Left renal pelvis (tissue), 4 donors: ENCODE measurements at regions not wholly inside any gene's neighbourhood (a gene's known extent, or its start where the extent isn't known, plus 50 kb on each side); places are given as distances from the start of the nearest gene placed in this dataset.

Source experiments
- DNase-seq, 4 donors: peaks; one replicate each; pipeline ENCODE4 v3.0.0-alpha.2; 2013; ENCODE audit warnings: low read depth in 4 of 4, low spot score in 3 of 4

DNA sequence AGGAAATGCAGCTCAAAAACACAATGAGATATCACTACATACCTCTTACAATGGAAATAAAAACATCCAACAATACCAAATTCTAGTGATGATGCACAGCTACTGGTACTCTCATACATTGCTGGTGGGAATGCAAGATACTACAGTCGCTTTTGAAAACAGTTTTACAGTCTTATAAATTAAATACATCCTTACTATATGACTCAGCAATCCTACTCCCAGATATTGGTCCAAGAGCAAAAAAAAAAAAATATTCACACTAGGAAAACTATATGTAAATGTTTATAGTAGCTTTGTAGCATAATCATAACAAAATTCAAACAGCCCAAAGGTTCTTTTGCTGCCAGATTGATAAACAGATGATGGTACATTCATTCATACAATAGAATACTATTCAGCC is 217.4 kb upstream of the FAM83B start:
- no peak for DNase-seq

DNA sequence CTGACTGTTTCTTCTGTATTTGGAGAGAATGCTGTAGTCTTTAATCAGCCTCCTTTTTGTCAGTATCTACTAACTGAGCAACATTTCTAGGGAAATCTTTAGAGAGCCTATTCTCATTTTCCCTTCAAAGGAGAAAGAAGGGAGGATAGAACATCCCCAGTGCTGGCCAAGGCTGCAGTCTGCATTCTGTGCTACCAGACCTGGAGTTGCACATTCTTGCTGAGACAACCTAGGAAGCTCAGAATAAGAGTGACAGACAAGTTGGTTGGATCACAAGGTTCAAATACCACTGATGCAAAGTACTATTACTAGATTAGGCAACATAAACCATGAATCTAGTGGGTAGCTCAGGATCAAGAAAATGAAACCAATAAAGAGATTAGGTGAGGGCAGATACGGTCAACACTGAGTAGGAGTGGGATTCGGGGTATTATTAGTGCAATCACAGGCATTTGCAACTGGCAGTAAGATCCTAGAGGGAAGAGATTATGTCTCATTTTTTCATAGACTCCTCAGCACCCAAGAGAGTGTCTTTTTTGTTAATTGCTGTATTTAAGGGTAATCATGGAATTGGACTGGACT is 213.5 kb upstream of the FAM83B start:
- no peak for DNase-seq

DNA sequence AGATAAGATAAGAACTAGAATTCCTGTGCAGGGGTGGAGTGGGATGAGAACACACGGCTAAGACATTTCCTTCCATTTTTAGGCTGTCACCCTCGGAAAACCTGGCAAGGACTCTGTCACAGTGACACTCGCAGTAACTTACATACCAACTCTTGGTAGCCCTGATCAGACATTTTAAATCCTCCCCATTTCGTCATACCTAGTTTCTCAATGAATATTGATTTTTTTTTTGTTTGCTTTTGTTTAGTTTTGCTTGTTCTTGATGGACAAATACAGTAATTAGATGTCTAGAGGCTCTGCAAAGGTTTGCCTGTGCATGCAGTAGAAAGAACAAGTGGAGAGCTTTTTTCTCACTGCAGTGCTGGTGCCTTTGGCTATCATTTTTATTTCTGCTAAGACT is 213.0 kb upstream of the FAM83B start:
- DNase-seq, result no peak

DNA sequence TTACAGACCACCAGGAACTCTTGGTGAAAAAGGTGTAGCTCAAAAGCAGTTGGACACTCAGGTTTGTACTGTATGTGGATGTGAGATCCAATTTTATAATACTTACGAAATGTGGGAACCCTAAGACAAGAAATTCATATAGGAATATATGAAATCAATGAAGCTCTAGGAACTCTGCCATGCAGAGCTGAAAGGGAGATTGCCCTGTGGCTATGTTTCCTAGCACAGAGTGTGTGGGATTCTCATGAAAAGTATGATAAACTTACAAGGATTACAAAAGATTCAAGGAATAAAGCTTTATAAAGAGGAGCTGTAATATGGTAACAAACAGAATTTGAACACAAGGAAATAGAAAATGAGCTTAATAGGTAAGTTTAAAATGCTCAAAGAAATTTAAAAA is 205.7 kb upstream of the FAM83B start:
- no peak for DNase-seq

DNA sequence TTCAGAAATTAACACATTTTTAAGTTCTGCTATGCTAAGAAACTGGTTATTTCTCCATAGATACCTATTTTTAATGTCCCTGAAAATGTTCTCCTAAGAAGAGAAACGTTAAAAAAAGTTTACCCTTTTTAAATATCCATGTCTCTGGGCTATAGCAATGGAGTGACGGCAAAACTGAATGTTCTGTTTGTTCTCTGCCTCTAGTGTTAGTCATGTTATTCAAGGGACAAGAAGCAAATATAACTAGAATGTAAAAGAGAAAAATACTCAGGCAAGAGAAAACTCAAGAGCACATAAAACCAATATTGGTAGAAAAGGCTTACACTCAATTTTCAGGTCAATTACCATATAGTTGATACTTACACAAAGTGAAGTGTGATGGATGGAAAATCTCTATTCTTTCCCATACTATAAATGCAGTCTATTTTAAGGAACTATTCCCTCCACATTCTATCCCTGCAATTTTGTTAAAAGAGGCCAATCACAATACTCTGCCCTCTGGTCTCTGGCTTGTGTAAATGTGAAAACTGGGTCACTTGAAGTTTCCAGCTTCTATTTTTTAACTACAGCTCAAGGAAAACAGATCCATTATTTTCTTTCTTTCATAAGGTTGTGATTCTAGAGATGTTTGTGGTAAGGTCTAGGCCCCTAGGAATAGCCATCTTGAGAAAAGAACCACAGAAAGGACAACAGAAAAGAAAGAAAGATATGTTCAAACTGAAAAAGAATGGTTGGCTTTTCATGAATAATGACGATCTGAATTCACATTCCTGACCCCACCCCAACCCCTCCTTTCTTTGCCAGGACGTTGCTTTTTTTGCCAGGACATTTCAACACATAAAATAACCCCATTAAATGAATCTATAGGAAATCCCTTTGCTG is 200.3 kb upstream of the FAM83B start:
- no peak for DNase-seq

DNA sequence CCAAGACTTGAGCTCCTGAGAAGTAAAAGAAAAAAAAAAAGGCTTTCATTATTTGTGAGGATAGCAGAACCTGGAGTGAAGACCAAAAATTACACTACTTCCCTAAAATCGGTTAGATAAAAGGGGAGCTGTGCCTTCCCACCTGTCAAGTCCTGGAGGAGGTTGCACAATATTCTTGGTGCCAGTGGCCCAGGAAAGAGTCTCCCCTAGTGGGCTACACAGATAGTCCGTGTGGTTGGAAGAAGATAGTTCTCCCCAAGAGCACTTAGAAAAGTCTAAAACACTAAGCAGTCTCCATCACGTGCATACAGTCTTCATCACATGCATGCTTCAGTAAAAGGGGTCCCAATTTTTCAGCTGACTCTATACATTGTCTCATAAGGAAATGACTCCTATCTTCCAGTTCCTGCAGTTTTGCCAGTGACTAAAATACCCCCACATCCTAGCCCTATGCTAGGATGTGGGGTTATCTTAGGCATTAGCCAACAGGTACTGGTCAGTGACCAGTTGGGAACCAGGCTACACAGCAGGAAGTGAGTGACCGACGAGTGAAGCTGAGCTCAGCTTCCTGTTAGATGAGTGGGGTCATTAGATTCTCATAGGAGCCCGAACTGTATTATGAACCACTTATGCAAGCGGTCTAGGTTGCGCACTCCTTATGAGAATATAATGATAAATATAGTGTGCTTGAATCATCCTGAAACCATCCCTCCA is 199.5 kb upstream of the FAM83B start:
- DNase-seq, result no peak

DNA sequence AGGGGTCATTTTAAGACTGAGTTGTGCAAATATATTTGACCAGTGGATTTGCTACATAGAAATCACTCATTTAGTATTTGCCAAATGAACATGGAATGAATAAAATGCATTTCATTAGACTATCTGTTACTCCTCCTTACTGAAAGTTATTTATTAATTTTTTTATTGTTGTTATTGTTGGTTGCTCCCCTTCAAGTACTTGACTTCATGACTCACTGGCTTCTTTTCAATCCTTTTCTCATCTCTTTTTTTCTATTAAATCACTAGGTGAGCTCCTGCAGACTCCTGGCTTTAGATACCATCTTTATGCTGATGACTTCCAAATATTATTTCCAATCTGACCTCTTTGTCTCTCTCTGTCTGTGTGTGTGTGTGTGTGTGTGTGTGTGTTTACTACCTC is 192.2 kb upstream of the FAM83B start:
- DNase-seq, result no peak

DNA sequence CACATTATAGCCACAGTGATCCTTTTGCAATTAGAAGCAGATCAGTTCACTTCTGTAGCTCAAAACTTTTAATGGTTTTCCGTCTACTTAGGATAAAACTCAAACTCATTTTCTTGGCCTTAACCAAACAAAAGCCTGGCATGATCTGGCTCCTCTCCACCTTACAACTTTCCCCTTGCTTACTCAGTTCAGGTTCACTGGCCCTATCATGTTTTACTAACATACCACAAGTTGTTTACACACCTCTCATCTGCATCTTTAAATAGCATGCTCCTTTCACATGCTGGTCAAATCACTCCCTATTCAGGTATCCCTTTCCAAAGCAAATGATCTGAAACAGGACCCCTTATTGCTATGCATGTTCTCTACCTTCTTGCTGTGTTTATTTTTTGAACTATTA is 191.4 kb upstream of the FAM83B start:
- peak in 2 of 4 donors; percentile 8 to 12 for DNase-seq

DNA sequence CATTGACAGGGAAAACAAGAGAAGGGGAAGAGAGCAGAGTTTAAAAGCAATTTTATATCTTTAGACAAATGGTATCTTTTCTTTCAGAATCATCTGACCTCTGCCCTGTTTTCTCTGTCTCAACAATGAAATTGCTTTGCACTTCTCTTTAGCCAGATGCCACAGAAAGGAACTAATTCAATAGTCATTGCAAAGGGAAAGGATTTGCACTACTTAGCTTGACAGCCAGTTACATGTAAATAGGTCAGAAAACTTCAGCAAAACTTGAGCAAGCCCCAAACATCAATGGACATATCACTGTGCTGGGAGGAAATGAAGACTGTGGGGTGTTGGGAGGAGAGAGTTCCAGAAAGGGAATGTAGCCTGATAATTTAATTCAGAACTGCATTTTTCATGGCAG is 181.3 kb upstream of the FAM83B start:
- DNase-seq, result no peak

DNA sequence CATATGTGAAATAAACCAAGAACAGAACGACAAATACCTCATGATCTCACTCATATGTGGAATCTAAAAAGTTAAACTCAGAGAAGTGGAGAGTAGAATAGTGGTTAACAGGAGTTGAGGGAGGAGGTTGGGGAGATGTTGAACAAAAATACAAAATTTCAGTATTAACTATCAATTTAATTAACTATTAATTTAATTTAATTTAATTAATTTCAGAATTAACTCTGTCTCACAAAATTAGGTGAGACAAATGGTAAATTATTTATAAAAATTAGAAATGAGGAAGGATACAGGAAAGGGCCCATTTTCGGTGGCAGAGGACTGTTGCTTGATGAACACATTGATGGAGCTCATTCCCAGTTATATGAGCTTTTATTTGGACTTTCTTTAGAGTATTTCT is 166.0 kb upstream of the FAM83B start:
- DNase-seq, result no peak

DNA sequence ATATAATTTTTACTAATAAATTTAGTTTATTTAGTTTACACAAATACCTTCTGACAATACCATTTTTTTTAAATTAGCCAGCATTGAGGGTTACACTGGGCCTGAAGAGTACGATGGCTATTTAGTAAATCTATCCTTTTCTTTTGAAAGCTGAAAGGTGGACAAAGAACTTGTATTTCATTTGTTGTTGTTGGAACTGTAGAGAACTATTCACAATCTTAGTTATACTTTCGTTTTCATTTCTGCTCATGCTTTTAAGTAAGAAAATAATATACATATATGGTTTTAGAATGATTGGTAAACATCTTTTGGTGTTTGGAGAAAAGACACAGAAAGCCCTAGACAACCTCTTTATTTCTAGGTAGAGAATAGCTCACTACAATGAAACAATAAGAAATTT is 165.3 kb upstream of the FAM83B start:
- DNase-seq, result no peak

DNA sequence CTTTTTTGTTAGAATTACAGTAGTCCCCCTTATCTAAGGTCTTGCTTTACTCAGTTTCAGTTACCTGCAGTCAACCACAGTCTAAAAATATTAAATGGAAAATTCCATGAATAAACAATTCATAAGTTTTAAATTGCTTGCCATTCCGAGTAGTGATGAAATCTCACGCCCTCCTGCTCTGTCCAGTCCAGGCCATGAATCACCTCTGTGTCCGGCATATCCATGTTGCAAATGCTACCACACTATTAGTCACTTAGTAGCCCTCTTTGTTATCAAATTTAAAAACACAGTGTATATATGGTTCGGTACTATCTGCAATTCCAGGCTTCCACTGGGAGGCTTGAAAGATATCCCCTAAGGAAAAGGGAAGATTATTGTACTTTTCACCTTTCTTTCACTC is 164.6 kb upstream of the FAM83B start:
- no peak for DNase-seq

DNA sequence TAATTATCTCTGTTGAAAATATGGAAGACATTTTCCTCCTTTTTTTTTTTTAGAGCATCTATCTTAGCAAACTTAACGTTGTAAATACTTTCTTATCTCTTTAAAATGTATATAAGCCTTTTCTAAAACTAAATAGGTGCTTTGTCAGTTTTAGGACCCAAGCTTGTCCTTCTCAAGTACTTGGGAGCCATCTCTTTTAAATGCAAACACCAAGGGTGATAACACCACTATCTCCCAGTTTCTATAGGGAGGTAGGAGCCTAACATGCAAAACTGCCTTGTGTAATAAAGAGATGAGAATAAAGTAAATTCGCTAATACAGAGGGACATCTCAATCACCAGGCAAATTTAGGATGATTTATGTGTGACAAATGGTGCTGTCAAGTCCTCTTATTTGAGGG is 157.0 kb upstream of the FAM83B start:
- no peak for DNase-seq

DNA sequence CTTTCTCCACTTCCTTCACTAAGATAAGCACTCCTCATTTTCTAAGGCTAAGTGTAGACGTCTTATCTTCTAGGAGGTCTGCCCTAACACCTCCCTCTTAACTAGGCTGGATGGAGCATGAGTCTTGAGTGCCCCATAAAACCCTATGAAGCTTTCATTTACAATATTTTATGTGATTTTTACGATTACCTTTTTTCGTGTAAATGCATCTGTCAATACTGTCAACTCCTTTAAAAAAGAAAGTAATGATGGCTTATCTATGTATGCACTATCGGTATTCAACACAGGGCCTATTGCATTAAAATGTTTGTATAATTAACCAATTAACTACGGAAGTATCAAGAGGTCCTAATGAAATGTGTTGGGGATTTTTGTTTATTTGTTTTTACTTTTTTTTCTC is 156.0 kb upstream of the FAM83B start:
- DNase-seq, result no peak

DNA sequence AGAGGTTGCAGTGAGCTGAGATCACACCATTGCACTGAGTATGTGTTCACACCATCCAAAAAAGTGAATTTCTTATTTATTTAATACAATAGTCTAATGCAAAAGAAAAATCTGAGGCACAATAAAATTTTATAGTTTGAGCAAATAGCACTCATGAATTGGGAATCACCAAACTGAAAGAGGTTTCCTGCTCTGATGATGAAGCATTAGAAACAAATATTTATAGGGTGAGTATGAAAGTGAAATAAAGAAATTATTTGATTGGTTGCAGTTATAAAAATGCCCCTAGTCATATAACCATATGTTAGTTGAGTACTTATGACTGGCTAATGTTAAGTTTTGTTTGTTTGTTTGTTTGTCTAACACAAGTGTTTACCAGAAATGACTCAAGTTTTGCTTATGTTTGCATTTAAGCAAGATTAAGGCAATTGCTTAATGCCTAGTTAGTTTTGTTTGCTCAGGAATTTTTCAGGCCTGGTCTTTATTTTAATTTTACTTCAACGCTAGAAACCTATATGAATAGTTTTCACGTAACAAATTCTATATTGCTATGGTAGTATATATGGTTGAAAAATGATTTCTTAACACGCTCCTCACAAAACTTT is 151.5 kb upstream of the FAM83B start:
- no peak for DNase-seq

DNA sequence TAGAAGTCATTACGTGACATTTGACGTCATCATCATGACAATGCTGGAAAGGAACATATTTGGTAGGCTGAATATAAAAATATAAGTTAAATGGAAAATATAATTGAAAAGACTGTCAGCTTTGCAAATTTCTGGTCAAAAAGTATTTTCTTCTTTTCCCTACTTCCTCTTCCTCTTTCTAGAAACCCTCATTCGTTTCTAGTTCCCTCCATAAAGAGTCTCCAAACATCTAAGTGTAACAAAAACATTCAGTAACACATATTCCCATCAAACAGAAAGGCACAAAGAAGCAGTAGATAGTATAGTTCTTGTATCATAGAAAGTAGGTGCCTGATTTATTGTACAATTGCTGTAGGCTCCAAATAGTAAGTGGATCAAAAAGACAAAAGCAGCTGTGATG is 150.8 kb upstream of the FAM83B start:
- no peak for DNase-seq

DNA sequence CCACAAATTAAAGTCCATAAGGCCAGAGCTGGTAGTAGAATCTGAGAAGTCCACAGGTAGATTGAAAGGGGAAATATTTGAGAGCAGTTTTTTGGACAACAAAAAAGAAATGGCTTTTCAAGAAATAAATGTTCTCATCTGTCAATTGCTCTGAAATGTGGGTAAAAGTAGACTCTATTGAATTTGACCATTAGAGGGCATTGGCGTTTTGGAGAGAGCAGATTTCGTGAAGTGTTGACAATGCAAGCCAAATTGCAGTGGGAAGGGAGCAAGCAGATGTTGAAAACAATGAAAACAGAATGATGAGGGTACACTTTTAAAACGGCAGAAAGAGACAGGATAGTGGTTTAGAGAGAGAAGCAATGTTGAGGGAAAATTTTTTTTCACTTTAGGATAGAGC is 149.1 kb upstream of the FAM83B start:
- no peak for DNase-seq

DNA sequence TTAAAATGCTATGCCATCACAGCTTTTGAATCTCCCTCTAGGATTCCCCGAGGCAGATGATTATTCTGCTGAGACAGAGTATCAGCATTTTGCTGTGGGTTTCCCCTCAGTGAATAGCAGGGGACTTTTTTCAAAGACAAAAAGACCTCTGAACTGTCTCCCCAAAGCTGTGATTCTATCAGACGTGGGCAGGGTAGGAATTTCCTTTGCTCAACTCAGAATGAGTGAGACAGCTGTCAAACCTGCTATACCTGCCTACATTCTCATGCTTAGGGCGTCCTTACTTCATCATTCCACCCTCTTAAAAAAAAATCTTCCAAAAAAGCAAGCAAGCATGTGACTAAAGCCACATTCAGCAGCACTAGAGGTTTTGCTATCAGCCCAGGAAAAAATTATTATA is 147.6 kb upstream of the FAM83B start:
- no peak for DNase-seq

DNA sequence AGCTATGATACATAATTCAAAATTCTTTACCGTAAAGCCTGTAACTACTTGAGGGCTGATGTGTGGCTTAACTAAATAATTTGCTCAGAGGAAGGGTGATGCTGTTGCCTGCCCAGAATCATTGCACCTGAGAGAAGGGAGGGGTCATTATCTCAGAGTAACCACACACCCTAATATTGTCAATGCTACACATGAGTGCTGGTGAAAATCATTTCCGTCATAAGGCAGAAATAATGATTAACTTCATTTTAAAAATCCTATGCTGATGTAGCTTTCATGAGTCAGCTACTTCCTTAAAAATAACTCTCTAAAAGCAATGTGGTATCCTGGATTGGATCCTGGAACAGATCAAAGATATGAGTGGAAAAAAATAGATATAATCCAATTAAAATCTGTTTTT is 146.4 kb upstream of the FAM83B start:
- no peak for DNase-seq

DNA sequence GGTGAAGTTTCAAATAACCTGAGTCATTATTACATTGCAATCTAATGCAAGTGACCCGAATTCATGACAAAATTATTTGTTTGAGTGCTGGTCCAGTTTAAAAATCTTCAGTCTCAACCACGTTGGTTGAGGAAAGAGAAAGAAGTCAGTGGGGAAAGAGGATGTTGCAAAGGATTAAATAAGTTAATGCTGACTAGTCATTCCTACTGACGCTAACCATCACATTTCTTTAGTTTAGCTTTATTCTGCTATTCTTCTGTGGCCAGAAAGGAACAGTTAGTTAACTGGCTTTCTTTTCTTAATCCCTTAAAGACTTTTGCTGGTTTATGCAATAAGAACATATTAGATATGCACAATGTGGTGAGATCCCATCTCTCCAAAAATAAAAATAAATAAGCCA is 143.8 kb upstream of the FAM83B start:
- DNase-seq, result no peak

DNA sequence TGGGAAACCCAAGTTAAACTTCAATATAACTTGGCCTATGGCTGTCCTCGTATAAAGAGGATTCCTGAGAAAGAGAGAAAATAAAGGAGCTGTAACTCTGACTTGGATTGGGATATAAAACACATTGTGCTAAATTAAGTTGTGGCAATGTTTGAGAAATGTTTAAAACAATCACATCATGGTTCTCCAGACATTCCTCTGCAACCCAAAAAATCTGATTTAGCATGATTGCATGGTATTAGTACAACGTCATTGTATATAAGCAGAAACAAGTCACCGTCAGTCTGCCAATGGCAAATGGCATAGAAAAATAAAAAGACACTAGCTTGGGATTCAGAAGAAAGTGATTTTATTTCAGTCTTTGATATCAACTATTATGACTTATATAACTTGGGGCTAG is 140.2 kb upstream of the FAM83B start:
- DNase-seq, result no peak
